HG02938 (cell line): ENCODE measurements at regions not wholly inside any gene's neighbourhood (a gene's known extent, or its start where the extent isn't known, plus 50 kb on each side); places are given as distances from the start of the nearest gene placed in this dataset.

Source experiments
- ATAC-seq: cut with Tn5 transposase; IDR thresholded peaks from one replicate; pipeline ENCODE4 v1.9.1; 2021; ENCODE audit warnings: mild to moderate bottlenecking, moderate library complexity; ENCODE audit not compliant: unreplicated experiment

- ATAC-seq: no peak
These were observed 950.7 kb downstream of the BRD1 start for GRCh38 chr22:48876951-48877350.

GRCh38 chr22:48874956-48875355 is 952.7 kb downstream of the BRD1 start:
- no peak for ATAC-seq

- ATAC-seq: no peak
These were observed 954.5 kb downstream of the BRD1 start for GRCh38 chr22:48873191-48873520.

- ATAC-seq: no peak
These were observed 955.1 kb downstream of the BRD1 start for GRCh38 chr22:48872271-48873190.

GRCh38 chr22:48871176-48871840 is 956.4 kb downstream of the BRD1 start:
- no peak for ATAC-seq

GRCh38 chr22:48870436-48870835 is 957.2 kb downstream of the BRD1 start:
- no peak for ATAC-seq

GRCh38 chr22:48869788-48870187 is 957.9 kb downstream of the BRD1 start:
- ATAC-seq: no peak

GRCh38 chr22:48869161-48869560 is 958.5 kb downstream of the BRD1 start:
- no peak for ATAC-seq

GRCh38 chr22:48868554-48868953 is 959.1 kb downstream of the BRD1 start:
- ATAC-seq: no peak

GRCh38 chr22:48867891-48868290 is 959.8 kb downstream of the BRD1 start:
- no peak for ATAC-seq

- ATAC-seq: no peak
These were observed 960.6 kb downstream of the BRD1 start for GRCh38 chr22:48866906-48867681.

- ATAC-seq: no peak
These were observed 962.9 kb downstream of the BRD1 start for GRCh38 chr22:48864748-48865147.

GRCh38 chr22:48863965-48864528 is 963.6 kb downstream of the BRD1 start:
- ATAC-seq: no peak

GRCh38 chr22:48860557-48860956 is 967.1 kb downstream of the BRD1 start:
- no peak for ATAC-seq

- ATAC-seq: no peak
These were observed 968.8 kb downstream of the BRD1 start for GRCh38 chr22:48858856-48859255.

- ATAC-seq: no peak
These were observed 969.6 kb downstream of the BRD1 start for GRCh38 chr22:48858121-48858520.

- no peak for ATAC-seq
These were observed 970.4 kb downstream of the BRD1 start for GRCh38 chr22:48857202-48857805.

- no peak for ATAC-seq
These were observed 971.4 kb downstream of the BRD1 start for GRCh38 chr22:48856308-48856615.

GRCh38 chr22:48855593-48856307 is 971.9 kb downstream of the BRD1 start:
- no peak for ATAC-seq

GRCh38 chr22:48855013-48855412 is 972.7 kb downstream of the BRD1 start:
- ATAC-seq: no peak
